ENCODE measurements at regions not wholly inside any gene's neighbourhood (a gene's known extent, or its start where the extent isn't known, plus 50 kb on each side); places are given as distances from the start of the nearest gene placed in this dataset.
"Not testable (repeated sequence)": the region's sequence is repeated elsewhere in the genome, so short reads cannot be mapped to it uniquely, and the experiment has no call there.

GRCh38 chr3:66552846-66553245, 52.0 kb upstream of the LRIG1 start:
- no peak for DNase-seq (ENCODE audit: low read depth)

- DNase-seq (ENCODE audit: low read depth): no peak
These were observed 52.8 kb upstream of the LRIG1 start for GRCh38 chr3:66553441-66554113.

GRCh38 chr3:66554178-66554577, 53.4 kb upstream of the LRIG1 start:
- peak; percentile 5 for DNase-seq (ENCODE audit: low read depth)

GRCh38 chr3:66555214-66555844, 54.5 kb upstream of the LRIG1 start:
- DNase-seq (ENCODE audit: low read depth): no peak

- DNase-seq (ENCODE audit: low read depth): no peak
These were observed 56.3 kb upstream of the LRIG1 start for GRCh38 chr3:66557170-66557569.

- not testable (repeated sequence) for DNase-seq (ENCODE audit: low read depth)
These were observed 59.1 kb upstream of the LRIG1 start for GRCh38 chr3:66559924-66560323.

GRCh38 chr3:66561367-66561766, 60.5 kb upstream of the LRIG1 start:
- no peak for DNase-seq (ENCODE audit: low read depth)

GRCh38 chr3:66565301-66565700, 64.5 kb upstream of the LRIG1 start:
- DNase-seq (ENCODE audit: low read depth): no peak

- no peak for DNase-seq (ENCODE audit: low read depth)
These were observed 66.3 kb upstream of the LRIG1 start for GRCh38 chr3:66567077-66567476.

GRCh38 chr3:66572090-66572675, 71.4 kb upstream of the LRIG1 start:
- no peak for DNase-seq (ENCODE audit: low read depth)

GRCh38 chr3:66572938-66573710, 72.3 kb upstream of the LRIG1 start:
- no peak for DNase-seq (ENCODE audit: low read depth)

GRCh38 chr3:66574091-66574490, 73.3 kb upstream of the LRIG1 start:
- DNase-seq (ENCODE audit: low read depth): no peak

- DNase-seq (ENCODE audit: low read depth): no peak
These were observed 76.8 kb upstream of the LRIG1 start for GRCh38 chr3:66577426-66578203.

- DNase-seq (ENCODE audit: low read depth): no peak
These were observed 80.4 kb upstream of the LRIG1 start for GRCh38 chr3:66581256-66581655.

GRCh38 chr3:66582721-66583423, 82.0 kb upstream of the LRIG1 start:
- peak; percentile 5 for DNase-seq (ENCODE audit: low read depth)

- no peak for DNase-seq (ENCODE audit: low read depth)
These were observed 82.7 kb upstream of the LRIG1 start for GRCh38 chr3:66583424-66584040.

GRCh38 chr3:66585520-66586095, 84.8 kb upstream of the LRIG1 start:
- no peak for DNase-seq (ENCODE audit: low read depth)

GRCh38 chr3:66586853-66587252, 86.0 kb upstream of the LRIG1 start:
- DNase-seq (ENCODE audit: low read depth): no peak

GRCh38 chr3:66588340-66588847, 87.6 kb upstream of the LRIG1 start:
- no peak for DNase-seq (ENCODE audit: low read depth)

- no peak for DNase-seq (ENCODE audit: low read depth)
These were observed 91.4 kb upstream of the LRIG1 start for GRCh38 chr3:66592016-66592761.
